ENCODE measurements at regions not wholly inside any gene's neighbourhood (a gene's known extent, or its start where the extent isn't known, plus 50 kb on each side); places are given as distances from the start of the nearest gene placed in this dataset.

DNA sequence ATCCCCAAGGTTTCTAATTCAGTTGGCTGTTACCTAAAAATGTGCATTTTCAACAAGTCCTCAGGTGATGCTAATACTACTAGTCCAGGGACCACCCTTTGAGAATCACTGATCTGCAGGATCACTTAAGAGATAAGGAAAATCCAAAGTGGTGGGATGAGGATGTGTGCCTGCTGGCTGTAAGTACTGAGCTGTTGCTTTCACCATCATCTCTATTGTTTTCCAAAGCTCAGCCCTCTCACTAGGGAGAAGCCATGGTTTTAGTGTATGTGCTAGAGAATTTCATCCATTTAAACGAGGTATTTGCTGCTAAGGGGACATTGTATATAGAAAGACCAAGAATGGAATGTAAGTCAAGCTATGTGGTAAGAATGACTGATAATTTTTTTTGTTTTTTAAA is 202.3 kb downstream of the KIF21A start:
- no peak overlapping the region for H3K4me3 ChIP-seq
- H3K36me3 ChIP-seq (ENCODE audit: low read depth), result no peaks in the 10 kb centered on the region
- H3K9me3 ChIP-seq (ENCODE audit: insufficient read depth, low read depth), result no peaks in the 10 kb centered on the region
- no peaks in the 10 kb centered on the region for H3K4me1 ChIP-seq (replicated peaks; ENCODE audit: insufficient read depth)
- ChIA-PET POLR2A (ENCODE audit: unreplicated experiment) (no interaction called here), CTCF (no interaction called here)
- no peak overlapping the region for H2AFZ ChIP-seq
- no peak overlapping the region for H3K27ac ChIP-seq
- H3K9me2 ChIP-seq (ENCODE audit: insufficient read depth), result no peaks in the 10 kb centered on the region; the same call in 1 of the 2 replicates
- BruUV-seq (replicated peaks), result no TSS peak
- H3K79me2 ChIP-seq (ENCODE audit: low read depth), result no peaks in the 10 kb centered on the region
- H3F3A ChIP-seq (ENCODE audit: insufficient read depth, low read depth), result no peaks in the 10 kb centered on the region
- no peak for DNase-seq
- no peaks in the 10 kb centered on the region for H3K27me3 ChIP-seq (ENCODE audit: insufficient read depth, low read depth)
- no peaks in the 10 kb centered on the region for H4K20me1 ChIP-seq (ENCODE audit: insufficient read depth)
- intact Hi-C loops (cut with micrococcal nuclease; ENCODE audit: unreplicated experiment), result no loop called here
- no peak for TF ChIP-seq EZH2 (IDR thresholded peaks at IDR 0.05; ENCODE audit: low read depth)
- TF ChIP-seq, protein P1, sequence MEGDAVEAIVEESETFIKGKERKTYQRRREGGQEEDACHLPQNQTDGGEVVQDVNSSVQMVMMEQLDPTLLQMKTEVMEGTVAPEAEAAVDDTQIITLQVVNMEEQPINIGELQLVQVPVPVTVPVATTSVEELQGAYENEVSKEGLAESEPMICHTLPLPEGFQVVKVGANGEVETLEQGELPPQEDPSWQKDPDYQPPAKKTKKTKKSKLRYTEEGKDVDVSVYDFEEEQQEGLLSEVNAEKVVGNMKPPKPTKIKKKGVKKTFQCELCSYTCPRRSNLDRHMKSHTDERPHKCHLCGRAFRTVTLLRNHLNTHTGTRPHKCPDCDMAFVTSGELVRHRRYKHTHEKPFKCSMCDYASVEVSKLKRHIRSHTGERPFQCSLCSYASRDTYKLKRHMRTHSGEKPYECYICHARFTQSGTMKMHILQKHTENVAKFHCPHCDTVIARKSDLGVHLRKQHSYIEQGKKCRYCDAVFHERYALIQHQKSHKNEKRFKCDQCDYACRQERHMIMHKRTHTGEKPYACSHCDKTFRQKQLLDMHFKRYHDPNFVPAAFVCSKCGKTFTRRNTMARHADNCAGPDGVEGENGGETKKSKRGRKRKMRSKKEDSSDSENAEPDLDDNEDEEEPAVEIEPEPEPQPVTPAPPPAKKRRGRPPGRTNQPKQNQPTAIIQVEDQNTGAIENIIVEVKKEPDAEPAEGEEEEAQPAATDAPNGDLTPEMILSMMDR (conservative IDR thresholded peaks at IDR 0.05), result no peak
- H3K4me2 ChIP-seq, result no peak overlapping the region

DNA sequence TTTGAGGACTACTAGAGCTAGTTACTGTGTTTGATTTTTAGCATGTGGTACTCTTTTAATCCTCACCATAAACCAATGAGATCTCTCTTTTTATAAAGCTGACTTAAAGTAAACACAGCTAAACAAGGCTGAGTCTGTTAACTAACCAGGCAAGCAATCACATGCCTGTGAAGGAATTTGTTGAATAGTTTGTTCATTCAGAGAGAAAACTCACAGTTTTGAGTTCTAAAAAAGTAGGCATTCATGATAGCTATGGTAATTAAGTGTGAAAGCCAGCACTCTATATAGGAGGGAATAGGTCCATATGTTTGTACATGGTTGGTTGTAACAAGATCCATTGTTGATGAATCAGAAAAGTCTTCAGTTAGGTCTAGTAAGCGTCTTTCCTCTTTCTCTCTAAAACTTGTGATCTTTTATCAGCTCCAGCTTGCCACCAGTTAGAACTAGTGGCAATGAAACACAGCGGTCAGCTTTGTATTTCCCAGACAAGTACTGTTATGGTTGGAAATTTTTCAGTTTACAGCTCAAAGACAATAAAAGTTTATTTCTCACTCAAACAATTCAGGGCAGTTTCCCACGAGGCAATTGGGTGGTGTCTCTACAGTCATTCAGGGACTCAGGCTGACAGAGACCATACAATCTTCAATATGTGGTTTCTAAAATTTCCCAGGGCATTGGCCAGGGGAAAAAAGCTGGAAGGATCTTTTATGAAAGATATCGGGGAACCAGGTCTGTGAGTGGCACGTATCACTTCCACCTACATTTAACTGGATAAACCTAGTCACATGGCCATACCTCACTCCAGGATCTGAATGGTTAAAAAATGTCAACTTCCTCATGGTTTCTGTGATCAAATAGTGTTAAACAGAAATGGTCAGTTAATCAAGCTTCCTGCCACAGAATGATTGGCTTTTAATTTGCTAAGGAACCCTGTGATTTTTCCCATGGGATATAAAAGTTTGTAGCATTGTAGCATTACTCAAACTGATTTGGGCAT is 203.1 kb downstream of the KIF21A start:
- H3K4me3 ChIP-seq, result no peak overlapping the region
- H3K36me3 ChIP-seq (ENCODE audit: low read depth), result no peaks in the 10 kb centered on the region
- H3K9me3 ChIP-seq (ENCODE audit: insufficient read depth, low read depth), result no peaks in the 10 kb centered on the region
- H3K9me2 ChIP-seq (ENCODE audit: insufficient read depth), result no peaks in the 10 kb centered on the region; the same call in 1 of the 2 replicates
- H3K79me2 ChIP-seq (ENCODE audit: low read depth), result no peaks in the 10 kb centered on the region
- H3F3A ChIP-seq (ENCODE audit: insufficient read depth, low read depth), result no peaks in the 10 kb centered on the region
- no peaks in the 10 kb centered on the region for H4K20me1 ChIP-seq (ENCODE audit: insufficient read depth)
- POLR2A ChIA-PET (ENCODE audit: unreplicated experiment), result no interaction called here
- TF ChIP-seq, protein P1 (conservative IDR thresholded peaks at IDR 0.05), result no peak
- TF ChIP-seq EZH2 (IDR thresholded peaks at IDR 0.05; ENCODE audit: low read depth), result no peak
- CTCF ChIA-PET, result no interaction called here
- no peak overlapping the region for H3K27ac ChIP-seq
- no peaks in the 10 kb centered on the region for H3K4me1 ChIP-seq (replicated peaks; ENCODE audit: insufficient read depth)
- H3K27me3 ChIP-seq (ENCODE audit: insufficient read depth, low read depth), result no peaks in the 10 kb centered on the region
- intact Hi-C loops (cut with micrococcal nuclease; ENCODE audit: unreplicated experiment), result loop anchor here (5.0 kb wide), 1 partner anchor 1227 kb away; no protein-coding TSS in a partner anchor
- no peak overlapping the region for H3K4me2 ChIP-seq
- H2AFZ ChIP-seq, result 0 out of 2 replicates have a peak overlapping the region, but pooled peaks have one; percentile 64
- no TSS peak for BruUV-seq (replicated peaks)
- no peak for DNase-seq

DNA sequence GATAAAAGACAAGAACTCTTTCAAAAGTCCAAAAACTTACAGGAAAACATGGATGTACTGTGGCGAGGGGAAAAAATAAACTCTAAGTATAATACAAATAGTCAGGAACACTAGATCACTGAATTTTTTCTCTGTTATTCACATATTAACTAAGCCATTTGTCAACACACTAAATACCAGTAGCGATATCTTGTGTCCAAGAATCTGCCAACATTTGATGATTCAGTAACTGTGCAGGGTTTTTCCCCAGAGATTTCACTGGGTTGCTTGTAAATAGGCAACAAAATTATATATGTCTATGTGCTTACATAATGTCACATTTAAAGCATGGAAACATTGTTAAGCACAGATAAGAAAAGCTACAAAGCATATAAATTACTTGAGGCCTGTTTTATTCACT is 205.9 kb downstream of the KIF21A start:
- ChIA-PET POLR2A (ENCODE audit: unreplicated experiment) (no interaction called here), CTCF (no interaction called here)
- Histone ChIP-seq H3K9me3 (ENCODE audit: insufficient read depth, low read depth) (no peaks in the 10 kb centered on the region), H3F3A (ENCODE audit: insufficient read depth, low read depth) (no peaks in the 10 kb centered on the region), H3K9me2 (ENCODE audit: insufficient read depth) (no peaks in the 10 kb centered on the region), H4K20me1 (ENCODE audit: insufficient read depth) (no peaks in the 10 kb centered on the region), H3K4me2 (no peak overlapping the region), H3K4me1 (replicated peaks; ENCODE audit: insufficient read depth) (no peaks in the 10 kb centered on the region), H3K36me3 (ENCODE audit: low read depth) (no peaks in the 10 kb centered on the region), H2AFZ (no peak overlapping the region), H3K27me3 (ENCODE audit: insufficient read depth, low read depth) (no peaks in the 10 kb centered on the region), H3K79me2 (ENCODE audit: low read depth) (no peaks in the 10 kb centered on the region), H3K27ac (no peak overlapping the region), H3K4me3 (no peak overlapping the region)
- DNase-seq, result no peak
- BruUV-seq (replicated peaks), result no TSS peak
- intact Hi-C loops (cut with micrococcal nuclease; ENCODE audit: unreplicated experiment), result loop anchor here (5.0 kb wide), 1 partner anchor 1225 kb away; no protein-coding TSS in a partner anchor
- TF ChIP-seq, protein P1 (conservative IDR thresholded peaks at IDR 0.05), result no peak
- TF ChIP-seq EZH2 (IDR thresholded peaks at IDR 0.05; ENCODE audit: low read depth), result no peak
